Activated T-cell treated with anti-CD3 and anti-CD28 coated beads, Interleukin-2, amount 50 U/mL, for 72 hours (primary cell): ENCODE measurements at regions not wholly inside any gene's neighbourhood (a gene's known extent, or its start where the extent isn't known, plus 50 kb on each side); places are given as distances from the start of the nearest gene placed in this dataset.

Experiments
- ATAC-seq, 2 donors: fragments of 150-1000 bp; cut with Tn5 transposase; replicated peaks in 1 of 2; 2 replicates each; pipeline ENCODE4 v1.10.0; 2021; ENCODE audit warnings: moderate library complexity in 2 of 2, mild to moderate bottlenecking in 1 of 2
- DNase-seq, 2 donors: peaks; one replicate each; pipeline ENCODE4 v3.0.0; 2021 to 2022; ENCODE audit warnings: mixed read lengths in 1 of 2
- H3K27ac Mint-ChIP-seq: one replicate; pipeline ENCODE4 v1.8.0; 2022; ENCODE audit warnings: mild to moderate bottlenecking, moderate library complexity, mixed read lengths
- H3K27me3 Mint-ChIP-seq: one replicate; pipeline ENCODE4 v1.8.0; 2022; ENCODE audit warnings: low read depth, mixed read lengths
- H3K36me3 Mint-ChIP-seq, 2 donors: one replicate each; pipeline ENCODE4 v1.8.0; 2022; ENCODE audit warnings: mixed read lengths in 2 of 2, mild to moderate bottlenecking in 1 of 2; ENCODE audit not compliant: insufficient read depth in 2 of 2
- H3K4me1 Mint-ChIP-seq: one replicate; pipeline ENCODE4 v1.8.0; 2022; ENCODE audit warnings: low read depth, mixed read lengths
- H3K4me3 Mint-ChIP-seq, 2 donors: one replicate each; pipeline ENCODE4 v1.8.0; 2022; ENCODE audit warnings: mild to moderate bottlenecking in 2 of 2, mixed read lengths in 2 of 2, moderate library complexity in 2 of 2
- H3K9me3 Mint-ChIP-seq, 2 donors: one replicate each; pipeline ENCODE4 v1.8.0; 2022; ENCODE audit warnings: mixed read lengths in 2 of 2

GRCh38 chr21:35635994-35636393 is 424.3 kb downstream of the SETD4 start:
- H3K27ac Mint-ChIP-seq = no peak overlapping the region
- no peaks in the 10 kb centered on the region for H3K36me3 Mint-ChIP-seq
- no peak for ATAC-seq
- H3K4me1 Mint-ChIP-seq = no peaks in the 10 kb centered on the region
- H3K27me3 Mint-ChIP-seq = no peaks in the 10 kb centered on the region
- H3K4me3 Mint-ChIP-seq = no peak overlapping the region
- DNase-seq = no peak
- H3K9me3 Mint-ChIP-seq = no peaks in the 10 kb centered on the region

DNA sequence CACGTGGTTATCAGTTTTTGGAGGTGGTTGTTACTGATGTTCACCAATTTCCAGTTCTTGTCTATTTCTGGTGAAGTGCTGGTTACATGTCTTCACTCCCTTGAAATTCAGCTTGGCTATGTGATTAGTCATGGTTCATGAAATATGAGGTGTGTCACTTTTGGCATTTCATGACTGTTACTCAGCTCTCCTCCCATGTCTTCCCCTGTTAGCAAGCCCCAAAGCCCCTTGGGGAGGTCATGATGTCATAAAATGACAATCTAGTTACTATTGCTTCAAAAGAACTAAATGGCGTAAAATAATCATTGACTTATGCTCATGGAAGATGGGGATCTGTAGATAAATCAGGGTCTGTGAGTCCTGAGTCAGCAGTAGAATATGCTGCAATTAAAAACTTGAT is 425.1 kb downstream of the SETD4 start:
- H3K4me3 Mint-ChIP-seq = no peak overlapping the region
- DNase-seq = no peak
- H3K27ac Mint-ChIP-seq = no peak overlapping the region

GRCh38 chr21:35633501-35633900 is 426.8 kb downstream of the SETD4 start:
- H3K9me3 Mint-ChIP-seq = no peaks in the 10 kb centered on the region
- H3K4me3 Mint-ChIP-seq = no peak overlapping the region
- no peak for ATAC-seq
- H3K36me3 Mint-ChIP-seq = no peaks in the 10 kb centered on the region
- H3K27ac Mint-ChIP-seq = no peak overlapping the region
- no peak for DNase-seq
- no peaks in the 10 kb centered on the region for H3K27me3 Mint-ChIP-seq
- H3K4me1 Mint-ChIP-seq = no peaks in the 10 kb centered on the region

More for the DNA sequence above, 425.1 kb downstream of the SETD4 start:
- H3K27me3 Mint-ChIP-seq = no peaks in the 10 kb centered on the region
- ATAC-seq = no peak
- H3K9me3 Mint-ChIP-seq = no peaks in the 10 kb centered on the region
- H3K36me3 Mint-ChIP-seq = no peaks in the 10 kb centered on the region
- no peaks in the 10 kb centered on the region for H3K4me1 Mint-ChIP-seq

DNA sequence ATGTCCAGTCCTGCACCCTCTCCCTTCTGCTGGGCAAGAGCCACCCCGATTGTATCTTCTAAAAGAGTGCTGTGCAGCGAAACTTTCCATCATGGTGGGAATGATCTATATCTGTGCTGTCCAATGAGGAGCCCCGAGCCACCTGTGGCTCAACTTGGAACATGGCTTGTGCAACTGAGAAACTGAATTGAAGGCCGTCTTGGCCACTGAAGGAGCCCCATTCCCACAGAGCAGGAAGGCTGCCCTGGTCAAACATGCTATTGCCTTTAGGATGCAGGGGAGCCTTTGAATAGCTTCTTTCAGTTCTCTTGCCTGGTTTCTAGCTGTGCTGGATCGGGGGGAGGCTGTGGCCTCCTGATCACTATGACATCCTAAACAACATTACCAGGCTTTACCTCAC is 427.6 kb downstream of the SETD4 start:
- Mint-ChIP-seq H3K27ac (no peak overlapping the region), H3K4me3 (no peak overlapping the region), H3K36me3 (no peaks in the 10 kb centered on the region), H3K4me1 (no peaks in the 10 kb centered on the region), H3K9me3 (no peaks in the 10 kb centered on the region), H3K27me3 (no peaks in the 10 kb centered on the region)
- no peak for DNase-seq
- ATAC-seq = no peak

DNA sequence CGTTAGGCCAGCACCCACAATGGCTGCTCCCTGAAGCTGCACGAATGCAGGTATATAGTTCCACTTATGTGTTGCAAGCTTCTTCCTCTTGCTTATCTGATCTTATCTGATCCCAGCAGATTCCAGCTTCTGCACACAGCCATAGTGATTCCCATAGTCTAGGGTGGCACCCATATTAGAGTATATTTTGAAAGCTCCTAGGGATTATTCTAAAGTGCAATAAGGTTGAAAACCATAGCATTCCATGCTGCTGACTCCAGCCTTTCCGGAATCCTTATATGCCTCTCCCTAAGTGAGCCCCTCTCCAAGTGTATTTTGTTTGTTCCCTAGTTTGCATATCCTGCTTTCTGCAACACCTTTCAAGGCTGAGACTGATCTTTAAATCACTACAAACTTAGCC is 432.0 kb downstream of the SETD4 start:
- Mint-ChIP-seq H3K36me3 (no peaks in the 10 kb centered on the region), H3K27me3 (peaks cover 7% of the 10 kb centered on the region), H3K4me3 (no peak overlapping the region), H3K9me3 (no peaks in the 10 kb centered on the region), H3K4me1 (no peaks in the 10 kb centered on the region), H3K27ac (no peak overlapping the region)
- DNase-seq (no peak), ATAC-seq (no peak)

GRCh38 chr21:35627462-35627861 is 432.9 kb downstream of the SETD4 start:
- Mint-ChIP-seq H3K27me3 (peaks cover 7% of the 10 kb centered on the region), H3K9me3 (no peaks in the 10 kb centered on the region), H3K4me3 (no peak overlapping the region), H3K4me1 (no peaks in the 10 kb centered on the region), H3K27ac (no peak overlapping the region), H3K36me3 (no peaks in the 10 kb centered on the region)
- no peak for ATAC-seq
- no peak for DNase-seq

DNA sequence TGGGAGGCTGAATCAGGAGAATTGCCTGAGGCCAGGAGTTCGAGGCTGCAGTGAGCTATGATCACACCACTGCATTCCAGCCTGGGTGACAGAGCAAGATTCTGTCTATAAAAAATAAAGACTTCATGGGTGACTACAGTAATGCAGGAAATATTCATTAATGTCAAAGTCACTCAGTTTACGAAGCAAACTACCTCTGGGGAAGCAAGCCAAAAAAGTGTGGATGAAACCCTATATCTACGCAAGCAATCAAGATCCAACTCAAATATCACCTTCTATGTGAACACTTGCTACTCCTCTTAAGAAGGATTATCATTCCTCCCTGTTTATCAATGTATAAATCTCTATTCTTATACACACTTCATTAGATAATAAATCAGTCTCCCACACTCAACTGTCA is 434.8 kb downstream of the SETD4 start:
- Mint-ChIP-seq H3K4me1 (no peaks in the 10 kb centered on the region), H3K4me3 (no peak overlapping the region), H3K36me3 (no peaks in the 10 kb centered on the region), H3K9me3 (no peaks in the 10 kb centered on the region), H3K27me3 (peaks cover 7% of the 10 kb centered on the region), H3K27ac (no peak overlapping the region)
- DNase-seq (no peak), ATAC-seq (no peak)

DNA sequence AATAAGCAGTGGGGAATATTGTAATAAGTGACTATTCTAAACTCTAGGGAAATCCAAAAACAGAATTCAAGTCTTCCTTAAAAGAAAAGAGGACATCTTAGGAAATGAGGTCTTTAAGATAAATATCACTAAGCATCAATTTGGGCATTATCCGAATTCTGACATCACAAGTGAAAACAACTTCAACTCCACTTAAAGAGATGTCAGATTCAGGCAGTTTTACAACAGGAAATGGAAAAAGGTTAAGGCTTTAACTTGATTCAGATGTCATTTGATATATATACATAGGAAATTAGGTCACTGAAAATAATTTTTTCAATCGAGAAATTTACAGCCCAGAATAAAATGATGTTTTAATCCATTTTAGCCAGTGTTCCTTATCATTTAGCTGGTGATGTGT is 435.4 kb downstream of the SETD4 start:
- Mint-ChIP-seq H3K4me1 (no peaks in the 10 kb centered on the region), H3K36me3 (no peaks in the 10 kb centered on the region), H3K4me3 (no peak overlapping the region), H3K27ac (no peak overlapping the region), H3K27me3 (peaks cover 7% of the 10 kb centered on the region), H3K9me3 (no peaks in the 10 kb centered on the region)
- ATAC-seq (no peak), DNase-seq (no peak)

DNA sequence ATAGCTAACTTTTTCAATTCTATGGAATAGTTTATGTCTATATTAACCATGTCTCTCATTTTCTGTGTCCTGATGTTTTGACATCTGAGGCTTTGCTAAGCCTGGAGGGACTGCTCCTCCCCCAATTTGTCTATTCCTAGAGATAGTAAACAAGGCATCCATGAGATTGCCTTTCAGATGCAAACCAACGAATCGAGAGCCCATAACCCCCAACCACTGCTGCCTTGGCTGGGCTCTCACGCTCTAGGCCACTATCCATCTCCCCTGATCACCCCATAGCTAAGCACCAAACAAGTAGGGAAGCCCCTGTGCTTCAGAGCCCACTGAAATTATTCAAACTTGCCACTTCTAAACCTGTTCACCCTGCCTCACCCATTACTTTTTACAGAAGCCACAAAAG is 437.7 kb downstream of the SETD4 start:
- Mint-ChIP-seq H3K4me1 (peaks cover 6% of the 10 kb centered on the region), H3K4me3 (no peak overlapping the region), H3K27ac (no peak overlapping the region), H3K36me3 (no peaks in the 10 kb centered on the region), H3K9me3 (no peaks in the 10 kb centered on the region), H3K27me3 (peaks cover 11% of the 10 kb centered on the region)
- no peak for ATAC-seq
- DNase-seq = no peak

DNA sequence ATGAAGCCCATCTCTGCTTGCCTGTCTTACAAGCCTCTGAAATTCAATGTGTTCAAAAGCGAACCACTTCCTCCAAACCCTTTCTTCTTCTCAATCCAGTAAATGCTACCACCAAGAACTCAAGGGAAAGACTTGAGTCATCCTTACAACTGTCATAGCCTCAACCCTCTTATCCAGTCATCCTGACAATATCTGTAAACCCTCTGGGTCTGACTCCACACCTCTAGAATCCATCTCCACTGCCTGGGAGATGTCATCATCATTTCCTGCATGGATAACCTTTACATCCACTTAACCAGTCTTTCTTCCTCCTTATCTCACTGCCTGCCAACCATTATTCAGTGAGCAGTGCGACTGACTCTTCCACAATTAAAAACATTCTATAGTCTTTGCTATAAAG is 441.1 kb downstream of the SETD4 start:
- Mint-ChIP-seq H3K4me1 (peaks cover 6% of the 10 kb centered on the region), H3K27me3 (peaks cover 11% of the 10 kb centered on the region), H3K4me3 (no peak overlapping the region), H3K27ac (no peak overlapping the region), H3K9me3 (no peaks in the 10 kb centered on the region), H3K36me3 (no peaks in the 10 kb centered on the region)
- DNase-seq (no peak), ATAC-seq (peak in 1 of 2 donors; percentile 75)

- peaks cover 5% of the 10 kb centered on the region for H3K27me3 Mint-ChIP-seq
- no peak for ATAC-seq
- H3K36me3 Mint-ChIP-seq = no peaks in the 10 kb centered on the region
- DNase-seq = no peak
- no peaks in the 10 kb centered on the region for H3K9me3 Mint-ChIP-seq
- H3K27ac Mint-ChIP-seq = no peak overlapping the region
- peaks cover 6% of the 10 kb centered on the region for H3K4me1 Mint-ChIP-seq
- no peak overlapping the region for H3K4me3 Mint-ChIP-seq
Measured at GRCh38 chr21:35617491-35617890, 442.8 kb downstream of the SETD4 start.

- ATAC-seq = no peak
- Mint-ChIP-seq H3K9me3 (no peaks in the 10 kb centered on the region), H3K4me3 (no peak overlapping the region), H3K27me3 (peaks cover 5% of the 10 kb centered on the region), H3K27ac (no peak overlapping the region), H3K4me1 (peaks cover 6% of the 10 kb centered on the region), H3K36me3 (no peaks in the 10 kb centered on the region)
- no peak for DNase-seq
Measured at GRCh38 chr21:35616090-35616489, 444.2 kb downstream of the SETD4 start.

GRCh38 chr21:35615325-35615724 is 445.0 kb downstream of the SETD4 start:
- Mint-ChIP-seq H3K27me3 (peaks cover 5% of the 10 kb centered on the region), H3K9me3 (no peaks in the 10 kb centered on the region), H3K36me3 (no peaks in the 10 kb centered on the region), H3K4me1 (peaks cover 6% of the 10 kb centered on the region), H3K4me3 (no peak overlapping the region), H3K27ac (no peak overlapping the region)
- DNase-seq (no peak), ATAC-seq (no peak)

- Mint-ChIP-seq H3K36me3 (no peaks in the 10 kb centered on the region), H3K4me1 (peaks cover 6% of the 10 kb centered on the region), H3K27me3 (peaks cover 5% of the 10 kb centered on the region), H3K27ac (no peak overlapping the region), H3K4me3 (no peak overlapping the region), H3K9me3 (no peaks in the 10 kb centered on the region)
- DNase-seq (no peak), ATAC-seq (peak in 1 of 2 donors; percentile 50)
Measured at GRCh38 chr21:35614396-35614921, 445.9 kb downstream of the SETD4 start.
